H1 (cell line): ENCODE measurements at regions not wholly inside any gene's neighbourhood (a gene's known extent, or its start where the extent isn't known, plus 50 kb on each side); places are given as distances from the start of the nearest gene placed in this dataset.

Source experiments
- CTCF ChIA-PET: fragments of 300-600 bp; sonication (Branson Sonifier 250); formaldehyde crosslinking; loops from one replicate; lab custom pipeline; 2021; ENCODE audit not compliant: partially characterized antibody; lab: Charles Lee
- POLR2A ChIA-PET: fragments of 300-600 bp; sonication (Branson Sonifier 250); formaldehyde crosslinking; loops from one replicate; lab custom pipeline; 2021; ENCODE audit warnings: inconsistent platforms; ENCODE audit not compliant: partially characterized antibody; lab: Charles Lee
- DNase-seq, 2 experiments: peaks; one replicate each; pipeline versions ENCODE4 v3.0.0 to v3.0.0-alpha.2; 2010 to 2022; ENCODE audit warnings: low spot score in 2 of 2, low read depth in 1 of 2, mixed read lengths in 1 of 2
- FAIRE-seq: peaks from 2 replicates; lab custom pipeline; 2011; peaks lifted over from hg19 to GRCh38; lab: Jason Lieb, UNC
- H2AFZ ChIP-seq: 2 replicates; pipeline ENCODE4 v1.8.1; 2012; ENCODE audit warnings: low read length, inconsistent platforms
- H2AK5ac ChIP-seq: 2 replicates; pipeline ENCODE4 v1.6.1; 2013; ENCODE audit warnings: low read depth, low read length
- H2BK120ac ChIP-seq: replicated peaks from 2 replicates; pipeline ENCODE3; 2013; ENCODE audit warnings: low read depth, low read length, inconsistent platforms
- H2BK12ac ChIP-seq: 2 replicates; pipeline ENCODE4 v1.6.1; 2013; ENCODE audit warnings: low read depth, low read length
- H2BK15ac ChIP-seq: 2 replicates; pipeline ENCODE4 v1.6.1; 2013; ENCODE audit warnings: low read length
- H2BK20ac ChIP-seq: 2 replicates; pipeline ENCODE4 v1.6.1; 2013; ENCODE audit warnings: low read length
- H2BK5ac ChIP-seq: 2 replicates; pipeline ENCODE4 v1.6.1; 2013; ENCODE audit warnings: low read depth, low read length
- H3K14ac ChIP-seq: 2 replicates; pipeline ENCODE4 v1.6.1; 2013; ENCODE audit warnings: inconsistent platforms; ENCODE audit not compliant: insufficient read length
- H3K18ac ChIP-seq: 2 replicates; pipeline ENCODE4 v1.6.1; 2013; ENCODE audit warnings: low read length; ENCODE audit errors: extremely low read depth
- H3K23ac ChIP-seq: 2 replicates; pipeline ENCODE4 v1.6.1; 2013; ENCODE audit warnings: inconsistent platforms; ENCODE audit not compliant: insufficient read length
- H3K23me2 ChIP-seq: 2 replicates; pipeline ENCODE4 v1.6.1; 2013; ENCODE audit warnings: low read depth, low read length
- H3K27ac ChIP-seq: 2 replicates; pipeline ENCODE4 v1.6.1; 2011; ENCODE audit warnings: low read depth, low read length, inconsistent platforms
- H3K27me3 ChIP-seq, 4 experiments: replicated peaks in 1 of 4; 1 replicate in 1 of 4; 2 replicates in 3 of 4; pipeline versions ENCODE4 v1.6.1 to v1.8.1; 2011 to 2013; ENCODE audit warnings: low read length in 3 of 4, mild to moderate bottlenecking in 3 of 4, inconsistent platforms in 2 of 4, mixed read lengths in 2 of 4, moderate library complexity in 1 of 4; ENCODE audit not compliant: control insufficient read depth in 3 of 4, insufficient read depth in 3 of 4; ENCODE audit errors: extremely low read depth in 1 of 4
- H3K36me3 ChIP-seq, 4 experiments: 2 replicates each; pipeline versions ENCODE4 v1.6.1 to v1.8.1; 2011 to 2013; ENCODE audit warnings: mild to moderate bottlenecking in 4 of 4, low read length in 3 of 4, moderate library complexity in 2 of 4, control low read depth in 1 of 4, inconsistent platforms in 1 of 4; ENCODE audit not compliant: insufficient read depth in 4 of 4, control insufficient read depth in 2 of 4
- H3K4ac ChIP-seq: replicated peaks from 2 replicates; pipeline ENCODE3; 2013; ENCODE audit warnings: low read length, low read depth, mixed read lengths, inconsistent platforms; ENCODE audit not compliant: insufficient read length
- H3K4me1 ChIP-seq, 4 experiments: replicated peaks in 1 of 4; 1 replicate in 1 of 4; 2 replicates in 3 of 4; pipeline versions ENCODE4 v1.6.1 to v1.8.1; 2011 to 2013; ENCODE audit warnings: low read length in 3 of 4, inconsistent platforms in 2 of 4, mixed read lengths in 1 of 4; ENCODE audit not compliant: insufficient read depth in 4 of 4, control insufficient read depth in 3 of 4
- H3K4me2 ChIP-seq, 2 experiments: 2 replicates each; pipeline versions ENCODE4 v1.6.1 to v1.8.1; 2011 to 2013; ENCODE audit warnings: low read depth in 2 of 2, low read length in 2 of 2, control low read depth in 1 of 2, inconsistent platforms in 1 of 2, mild to moderate bottlenecking in 1 of 2; ENCODE audit not compliant: insufficient read depth in 1 of 2
- H3K4me3 ChIP-seq, 4 experiments: fragments of 200-600, 300-600 bp in 1 of 4; sonication (generic), shearing (Covaris generic), sonication (Bioruptor Twin) in 1 of 4; 2 replicates each; pipeline versions ENCODE4 v1.5.1 to v1.8.1; 2011 to 2016; ENCODE audit warnings: low read length in 4 of 4, low read depth in 3 of 4, control low read depth in 2 of 4, inconsistent platforms in 2 of 4, mild to moderate bottlenecking in 2 of 4, mixed read lengths in 1 of 4, moderate library complexity in 1 of 4; ENCODE audit not compliant: insufficient read depth in 2 of 4; ENCODE audit errors: extremely low read depth in 1 of 4
- H3K56ac ChIP-seq: replicated peaks from 2 replicates; pipeline ENCODE3; 2013; ENCODE audit warnings: low read depth, mild to moderate bottlenecking, mixed read lengths, low read length, inconsistent platforms; ENCODE audit not compliant: insufficient read length
- H3K79me1 ChIP-seq: 2 replicates; pipeline ENCODE4 v1.6.1; 2013; ENCODE audit warnings: low read depth, low read length, control low read depth
- H3K79me2 ChIP-seq, 2 experiments: 2 replicates each; pipeline versions ENCODE4 v1.6.1 to v1.8.1; 2012 to 2013; ENCODE audit warnings: low read length in 2 of 2, mild to moderate bottlenecking in 2 of 2, inconsistent platforms in 1 of 2; ENCODE audit not compliant: insufficient read depth in 2 of 2, control insufficient read depth in 1 of 2
- H3K9ac ChIP-seq, 4 experiments: replicated peaks in 1 of 4; 1 replicate in 1 of 4; 2 replicates in 3 of 4; pipeline versions ENCODE4 v1.6.1 to v1.8.1; 2011 to 2013; ENCODE audit warnings: low read depth in 3 of 4, low read length in 3 of 4, control low read depth in 2 of 4, mild to moderate bottlenecking in 2 of 4, moderate library complexity in 2 of 4, inconsistent platforms in 1 of 4; ENCODE audit errors: extremely low read depth in 1 of 4
- H3K9me3 ChIP-seq, 2 experiments: 2 replicates each; pipeline versions ENCODE4 v1.6.1 to v1.8.1; 2012 to 2013; ENCODE audit warnings: mild to moderate bottlenecking in 2 of 2, moderate library complexity in 2 of 2, control low read depth in 1 of 2, inconsistent platforms in 1 of 2, low read depth in 1 of 2, low read length in 1 of 2, mixed read lengths in 1 of 2; ENCODE audit not compliant: insufficient read depth in 2 of 2
- H4K20me1 ChIP-seq, 2 experiments: replicated peaks in 1 of 2; 2 replicates each; pipeline versions ENCODE3 to v1.8.1; 2011 to 2013; ENCODE audit warnings: inconsistent platforms in 2 of 2, low read length in 2 of 2, mild to moderate bottlenecking in 1 of 2; ENCODE audit not compliant: insufficient read depth in 2 of 2, control insufficient read depth in 1 of 2
- H4K5ac ChIP-seq: 2 replicates; pipeline ENCODE4 v1.6.1; 2013; ENCODE audit warnings: low read length, low read depth, mixed read lengths, inconsistent platforms; ENCODE audit not compliant: insufficient read length
- H4K8ac ChIP-seq: 2 replicates; pipeline ENCODE4 v1.8.0; 2013; ENCODE audit warnings: mild to moderate bottlenecking, moderate library complexity, low read length, inconsistent platforms; ENCODE audit not compliant: insufficient read depth; ENCODE audit errors: extremely low read depth
- H4K91ac ChIP-seq: replicated peaks from 2 replicates; pipeline ENCODE3; 2013; ENCODE audit warnings: low read length, mixed read lengths, inconsistent platforms; ENCODE audit not compliant: insufficient read length
- BRCA1 ChIP-seq: IDR thresholded peaks from 2 replicates; pipeline ENCODE4 v1.6.1; 2012; ENCODE audit warnings: low read depth, low read length, improper control_type of control experiment
- CBX5 ChIP-seq: fragments of 300-800, 300-1000 bp; sonication (generic); IDR thresholded peaks from 2 replicates; pipeline ENCODE4 v1.7.1; 2016; ENCODE audit warnings: antibody characterized with exemption, low read length, low read depth
- KDM4A ChIP-seq: IDR thresholded peaks from one replicate; pipeline ENCODE4 v1.7.1; 2012; ENCODE audit warnings: low read depth, mild to moderate bottlenecking, moderate library complexity, low read length, inconsistent platforms; ENCODE audit not compliant: severe bottlenecking
- POLR2A ChIP-seq, 2 experiments: IDR thresholded peaks; 1 replicate in 1 of 2; 2 replicates in 1 of 2; pipeline ENCODE4 v1.6.1; 2011; ENCODE audit warnings: low read depth in 2 of 2, low read length in 2 of 2, mild to moderate bottlenecking in 2 of 2; ENCODE audit errors: control extremely low read depth in 1 of 2
- RAD21 ChIP-seq, 2 experiments: IDR thresholded peaks in 1 of 2; conservative IDR thresholded peaks in 1 of 2; 2 replicates each; pipeline ENCODE4 v1.6.1; 2011; ENCODE audit warnings: low read depth in 2 of 2, low read length in 2 of 2, improper control_type of control experiment in 1 of 2, inconsistent platforms in 1 of 2, mild to moderate bottlenecking in 1 of 2, moderate library complexity in 1 of 2
- SP4 ChIP-seq: IDR thresholded peaks from 2 replicates; pipeline ENCODE4 v1.6.1; 2012; ENCODE audit warnings: low read length, inconsistent platforms
- WGBS, 2 experiments: shearing (Covaris generic) in 1 of 2; methylation state at CpG; one replicate each; pipeline versions ENCODE4 v1.1.6 to v1.1.7; 2013 to 2015; ENCODE audit warnings: low lambda C conversion rate in 2 of 2, mixed read lengths in 2 of 2, inconsistent platforms in 1 of 2, low coverage in 1 of 2, missing lambda C conversion rate in 1 of 2; ENCODE audit not compliant: insufficient replicate concordance in 2 of 2, insufficient coverage in 1 of 2, insufficient read length in 1 of 2; ENCODE audit errors: extremely low coverage in 1 of 2, missing lambda C conversion rate in 1 of 2; 5-methylcytosine and 5-hydroxymethylcytosine counted together

GRCh38 chr14:87676814-87677437, 316.1 kb downstream of the GALC start:
- 93% methylated on average over 2 of the region's 2 CpGs; no CpG with 5 or more reads in 1 of the 2 experiments for WGBS, 2 experiments
- CTCF ChIA-PET, result interaction anchor here (0.8 to 1.6 kb wide), 3 partner anchors 10 to 130 kb away, joined by 3 to 4 read pairs (median 4); no protein-coding TSS in a partner anchor

More at GRCh38 chr14:87676814-87677437, 316.1 kb downstream of the GALC start:
- POLR2A ChIA-PET, result no interaction called here
- Histone ChIP-seq H3K27me3 (no peaks in the 10 kb centered on the region), H3K9ac (no peak overlapping the region), H3K9me3 (no peaks in the 10 kb centered on the region), H2BK15ac (no peak overlapping the region), H2BK120ac (no peak overlapping the region), H2AK5ac (no peak overlapping the region), H3K4me1 (no peaks in the 10 kb centered on the region), H3K27ac (no peak overlapping the region), H2AFZ (0 out of 2 replicates have a peak overlapping the region, but pooled peaks have one; percentile 43), H2BK20ac (no peak overlapping the region), H3K23ac (no peak overlapping the region), H3K79me2 (no peaks in the 10 kb centered on the region), H3K4me2 (no peak overlapping the region), H2BK5ac (no peak overlapping the region), H4K20me1 (no peaks in the 10 kb centered on the region), H3K79me1 (no peaks in the 10 kb centered on the region), H3K56ac (no peak overlapping the region), H2BK12ac (no peak overlapping the region), H3K14ac (no peak overlapping the region), H3K36me3 (no peaks in the 10 kb centered on the region), H3K23me2 (no peaks in the 10 kb centered on the region; the same call in 1 of the 2 replicates), H3K18ac (no peak overlapping the region), H4K5ac (no peak overlapping the region), H4K8ac (no peak overlapping the region), H4K91ac (no peak overlapping the region), H3K4me3 (no peak overlapping the region), H3K4ac (no peak overlapping the region)
- TF ChIP-seq BRCA1 (no peak), KDM4A (no peak), POLR2A (IDR thresholded peaks at IDR 0.05; ENCODE audit: control extremely low read depth in 1 of 2, low read depth in 2 of 2, low read length in 2 of 2) (no peak), SP4 (no peak), RAD21 (IDR thresholded peaks at IDR 0.05 in 1 of 2, conservative IDR thresholded peaks at IDR 0.05 in 1 of 2; ENCODE audit: low read depth in 2 of 2, low read length in 2 of 2) (no peak), CBX5 (no peak)
- FAIRE-seq, result no peak
- DNase-seq, result no peak
